ENCODE measurements at regions not wholly inside any gene's neighbourhood (a gene's known extent, or its start where the extent isn't known, plus 50 kb on each side); places are given as distances from the start of the nearest gene placed in this dataset.

DNA sequence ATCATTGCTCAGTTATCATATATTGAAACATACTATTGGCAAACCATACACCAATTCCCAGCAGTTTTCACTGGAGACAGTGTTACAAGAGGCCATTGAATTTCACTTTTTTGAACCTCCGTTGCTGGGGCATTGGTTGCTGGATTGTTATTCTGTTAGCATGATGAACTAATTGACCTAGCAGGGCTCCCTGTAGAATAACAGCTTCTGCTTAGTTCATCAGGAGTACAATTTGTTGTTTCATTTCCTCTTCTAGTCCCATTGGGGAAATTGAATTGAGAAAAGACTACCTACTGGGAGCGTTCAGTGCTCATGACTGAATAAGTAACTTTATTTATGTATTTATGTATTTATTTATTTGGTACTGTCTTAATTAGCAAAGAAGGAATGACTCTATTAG is 151.6 kb downstream of the SLIT2 start:
- DNase-seq (no peak), FAIRE-seq (no peak), ATAC-seq (no peak)
- 53 to 67% methylated on average over 2 of the region's 2 CpGs for WGBS, 2 donors
- Histone ChIP-seq H3K4me3 (no peak overlapping the region), H3K27ac (no peak overlapping the region), H3K36me3 (no peaks in the 10 kb centered on the region), H3K9me3 (no peaks in the 10 kb centered on the region), H3K27me3 (peaks cover 0 to 3% (median 0%) of the 10 kb centered on the region in 4 donors), H3K4me1 (no peaks in the 10 kb centered on the region)
- TF ChIP-seq, protein P1, sequence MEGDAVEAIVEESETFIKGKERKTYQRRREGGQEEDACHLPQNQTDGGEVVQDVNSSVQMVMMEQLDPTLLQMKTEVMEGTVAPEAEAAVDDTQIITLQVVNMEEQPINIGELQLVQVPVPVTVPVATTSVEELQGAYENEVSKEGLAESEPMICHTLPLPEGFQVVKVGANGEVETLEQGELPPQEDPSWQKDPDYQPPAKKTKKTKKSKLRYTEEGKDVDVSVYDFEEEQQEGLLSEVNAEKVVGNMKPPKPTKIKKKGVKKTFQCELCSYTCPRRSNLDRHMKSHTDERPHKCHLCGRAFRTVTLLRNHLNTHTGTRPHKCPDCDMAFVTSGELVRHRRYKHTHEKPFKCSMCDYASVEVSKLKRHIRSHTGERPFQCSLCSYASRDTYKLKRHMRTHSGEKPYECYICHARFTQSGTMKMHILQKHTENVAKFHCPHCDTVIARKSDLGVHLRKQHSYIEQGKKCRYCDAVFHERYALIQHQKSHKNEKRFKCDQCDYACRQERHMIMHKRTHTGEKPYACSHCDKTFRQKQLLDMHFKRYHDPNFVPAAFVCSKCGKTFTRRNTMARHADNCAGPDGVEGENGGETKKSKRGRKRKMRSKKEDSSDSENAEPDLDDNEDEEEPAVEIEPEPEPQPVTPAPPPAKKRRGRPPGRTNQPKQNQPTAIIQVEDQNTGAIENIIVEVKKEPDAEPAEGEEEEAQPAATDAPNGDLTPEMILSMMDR (IDR thresholded peaks at IDR 0.05) = no peak
- intact Hi-C loops (cut with DNase I) = no loop called here

DNA sequence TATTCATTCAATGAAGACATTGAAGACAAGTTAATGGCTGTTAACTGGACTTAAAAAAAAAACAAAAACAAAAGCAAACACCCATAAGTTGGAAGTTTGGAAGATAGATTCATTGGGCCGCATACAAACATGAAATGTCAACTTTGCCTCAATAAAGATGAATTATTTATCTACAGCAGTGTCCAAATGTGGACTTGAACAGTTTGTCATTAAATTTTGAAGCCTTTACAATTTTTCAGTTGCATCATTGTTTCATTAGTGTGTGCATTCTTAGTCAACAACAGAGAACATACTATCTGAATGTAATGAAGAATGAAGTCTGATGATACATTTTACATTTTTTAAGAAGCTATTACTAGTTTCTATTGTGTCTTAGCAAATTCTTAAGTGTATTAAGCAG is 152.1 kb downstream of the SLIT2 start:
- Histone ChIP-seq H3K4me3 (no peak overlapping the region), H3K27me3 (peaks cover 0 to 3% (median 0%) of the 10 kb centered on the region in 4 donors), H3K4me1 (no peaks in the 10 kb centered on the region), H3K9me3 (no peaks in the 10 kb centered on the region), H3K36me3 (no peaks in the 10 kb centered on the region), H3K27ac (no peak overlapping the region)
- TF ChIP-seq, protein P1 (IDR thresholded peaks at IDR 0.05) = no peak
- ATAC-seq (no peak), FAIRE-seq (no peak), DNase-seq (no peak)
- WGBS, 2 donors = 78 to 88% methylated on average over 1 of the region's 1 CpG
- intact Hi-C loops (cut with DNase I) = no loop called here

- TF ChIP-seq, protein P1 (IDR thresholded peaks at IDR 0.05) = no peak
- no peak overlapping the region for H3K27ac ChIP-seq
- intact Hi-C loops (cut with DNase I) = no loop called here
- no peaks in the 10 kb centered on the region for H3K27me3 ChIP-seq
- no peak for DNase-seq
- H3K4me3 ChIP-seq = no peak overlapping the region
- 55 to 57% methylated on average over 3 of the region's 3 CpGs for WGBS, 2 donors
- no peaks in the 10 kb centered on the region for H3K4me1 ChIP-seq
- no peaks in the 10 kb centered on the region for H3K9me3 ChIP-seq
- no peaks in the 10 kb centered on the region for H3K36me3 ChIP-seq
- ATAC-seq = peak in 2 of 4 donors; percentile 22 to 26
- FAIRE-seq = no peak
Observed at GRCh38 chr4:20408611-20409010, 156.9 kb downstream of the SLIT2 start.

GRCh38 chr4:20412072-20412471 is 160.4 kb downstream of the SLIT2 start:
- H3K4me3 ChIP-seq = no peak overlapping the region
- no peaks in the 10 kb centered on the region for H3K9me3 ChIP-seq
- ATAC-seq = no peak
- H3K27me3 ChIP-seq = no peaks in the 10 kb centered on the region
- 46 to 65% methylated on average over 1 of the region's 1 CpG for WGBS, 2 donors
- H3K4me1 ChIP-seq = no peaks in the 10 kb centered on the region
- peak; percentile 45 for FAIRE-seq
- no peaks in the 10 kb centered on the region for H3K36me3 ChIP-seq
- H3K27ac ChIP-seq = no peak overlapping the region
- intact Hi-C loops (cut with DNase I) = loop anchor here in 2 of 3 donors (10.0 kb wide), 2 partner anchors 123 to 133 kb away; no protein-coding TSS in a partner anchor
- TF ChIP-seq, protein P1 (IDR thresholded peaks at IDR 0.05) = no peak
- DNase-seq = no peak

- DNase-seq (no peak), ATAC-seq (no peak), FAIRE-seq (no peak)
- no peak overlapping the region for H3K27ac ChIP-seq
- H3K4me1 ChIP-seq = no peaks in the 10 kb centered on the region
- TF ChIP-seq, protein P1 (IDR thresholded peaks at IDR 0.05) = no peak
- no peaks in the 10 kb centered on the region for H3K27me3 ChIP-seq
- H3K36me3 ChIP-seq = no peaks in the 10 kb centered on the region
- 93 to 95% methylated on average over 1 of the region's 1 CpG for WGBS, 2 donors
- H3K4me3 ChIP-seq = no peak overlapping the region
- intact Hi-C loops (cut with DNase I) = loop anchor here in 2 of 3 donors (10.0 kb wide), 2 partner anchors 118 to 128 kb away; no protein-coding TSS in a partner anchor
- H3K9me3 ChIP-seq = no peaks in the 10 kb centered on the region
Observed at GRCh38 chr4:20416800-20417199, 165.1 kb downstream of the SLIT2 start.

Measured in pancreas (tissue), 10 donors.